ENCODE measurements at regions not wholly inside any gene's neighbourhood (a gene's known extent, or its start where the extent isn't known, plus 50 kb on each side); places are given as distances from the start of the nearest gene placed in this dataset.

- Histone ChIP-seq H2AFZ (no peak overlapping the region), H3K27ac (no peak overlapping the region), H3F3A (ENCODE audit: insufficient read depth, low read depth) (no peaks in the 10 kb centered on the region), H3K4me1 (replicated peaks; ENCODE audit: insufficient read depth) (no peaks in the 10 kb centered on the region), H4K20me1 (ENCODE audit: insufficient read depth) (no peaks in the 10 kb centered on the region), H3K4me2 (no peak overlapping the region), H3K4me3 (no peak overlapping the region), H3K36me3 (ENCODE audit: low read depth) (no peaks in the 10 kb centered on the region), H3K9me3 (ENCODE audit: insufficient read depth, low read depth) (no peaks in the 10 kb centered on the region), H3K9me2 (ENCODE audit: insufficient read depth) (no peaks in the 10 kb centered on the region), H3K27me3 (ENCODE audit: insufficient read depth, low read depth) (no peaks in the 10 kb centered on the region), H3K79me2 (ENCODE audit: low read depth) (no peaks in the 10 kb centered on the region)
- ChIA-PET POLR2A (ENCODE audit: unreplicated experiment) (no interaction called here), CTCF (no interaction called here)
- no peak for DNase-seq
- no TSS peak for BruUV-seq (replicated peaks)
- intact Hi-C loops (cut with micrococcal nuclease; ENCODE audit: unreplicated experiment) = no loop called here
- TF ChIP-seq CTCF (conservative IDR thresholded peaks at IDR 0.05) (no peak), EZH2 (IDR thresholded peaks at IDR 0.05; ENCODE audit: low read depth) (no peak)
Observed at GRCh38 chr1:55707196-55707595, 492.0 kb upstream of the USP24 start.

GRCh38 chr1:55706397-55706796 is 491.2 kb upstream of the USP24 start:
- TF ChIP-seq EZH2 (IDR thresholded peaks at IDR 0.05; ENCODE audit: low read depth) (no peak), CTCF (conservative IDR thresholded peaks at IDR 0.05) (no peak)
- Histone ChIP-seq H3K36me3 (ENCODE audit: low read depth) (no peaks in the 10 kb centered on the region), H3F3A (ENCODE audit: insufficient read depth, low read depth) (no peaks in the 10 kb centered on the region), H3K9me2 (ENCODE audit: insufficient read depth) (no peaks in the 10 kb centered on the region), H3K27ac (no peak overlapping the region), H3K4me3 (no peak overlapping the region), H3K27me3 (ENCODE audit: insufficient read depth, low read depth) (no peaks in the 10 kb centered on the region), H3K4me1 (replicated peaks; ENCODE audit: insufficient read depth) (no peaks in the 10 kb centered on the region), H3K4me2 (no peak overlapping the region), H2AFZ (no peak overlapping the region), H4K20me1 (ENCODE audit: insufficient read depth) (no peaks in the 10 kb centered on the region), H3K9me3 (ENCODE audit: insufficient read depth, low read depth) (no peaks in the 10 kb centered on the region), H3K79me2 (ENCODE audit: low read depth) (no peaks in the 10 kb centered on the region)
- no peak for DNase-seq
- no TSS peak for BruUV-seq (replicated peaks)
- CTCF ChIA-PET = no interaction called here
- POLR2A ChIA-PET (ENCODE audit: unreplicated experiment) = no interaction called here
- intact Hi-C loops (cut with micrococcal nuclease; ENCODE audit: unreplicated experiment) = no loop called here

- H3F3A ChIP-seq (ENCODE audit: insufficient read depth, low read depth) = no peaks in the 10 kb centered on the region
- H3K4me1 ChIP-seq (replicated peaks; ENCODE audit: insufficient read depth) = no peaks in the 10 kb centered on the region
- no peak overlapping the region for H2AFZ ChIP-seq
- DNase-seq = no peak
- no peak for TF ChIP-seq EZH2 (IDR thresholded peaks at IDR 0.05; ENCODE audit: low read depth)
- no peak for TF ChIP-seq CTCF (conservative IDR thresholded peaks at IDR 0.05)
- no peaks in the 10 kb centered on the region for H3K36me3 ChIP-seq (ENCODE audit: low read depth)
- no TSS peak for BruUV-seq (replicated peaks)
- no peaks in the 10 kb centered on the region for H3K9me2 ChIP-seq (ENCODE audit: insufficient read depth)
- H3K4me2 ChIP-seq = no peak overlapping the region
- no peaks in the 10 kb centered on the region for H3K79me2 ChIP-seq (ENCODE audit: low read depth)
- H3K4me3 ChIP-seq = no peak overlapping the region
- 0 out of 2 replicates have a peak, but pooled peaks cover 1% of the 10 kb centered on the region for H3K9me3 ChIP-seq (ENCODE audit: insufficient read depth, low read depth)
- intact Hi-C loops (cut with micrococcal nuclease; ENCODE audit: unreplicated experiment) = no loop called here
- no peak overlapping the region for H3K27ac ChIP-seq
- H3K27me3 ChIP-seq (ENCODE audit: insufficient read depth, low read depth) = no peaks in the 10 kb centered on the region
- no peaks in the 10 kb centered on the region for H4K20me1 ChIP-seq (ENCODE audit: insufficient read depth)
- CTCF ChIA-PET = no interaction called here
- POLR2A ChIA-PET (ENCODE audit: unreplicated experiment) = interaction anchor here (0.5 kb wide), 1 partner anchor 19 kb away, joined by 5 read pairs; no protein-coding TSS in a partner anchor
Observed at GRCh38 chr1:55703726-55704363, 488.7 kb upstream of the USP24 start.
